ENCODE measurements at regions not wholly inside any gene's neighbourhood (a gene's known extent, or its start where the extent isn't known, plus 50 kb on each side); places are given as distances from the start of the nearest gene placed in this dataset.

GRCh38 chr11:81331611-81332235 is 1401.9 kb downstream of the FAM181B start:
- no peak for FAIRE-seq
- H3K9me3 ChIP-seq (ENCODE audit: control insufficient read depth in 2 of 3, insufficient read depth in 1 of 3, low read length in 3 of 3) = no peaks in the 10 kb centered on the region

GRCh38 chr11:81331088-81331487 is 1402.6 kb downstream of the FAM181B start:
- peak in 2 of 5 donors; percentile 14 to 38 for DNase-seq
- FAIRE-seq = no peak
- Histone ChIP-seq H3K4me1 (ENCODE audit: control insufficient read depth in 2 of 3, insufficient read depth in 2 of 3, low read depth in 1 of 3, low read length in 3 of 3) (no peaks in the 10 kb centered on the region), H3K9me3 (ENCODE audit: control insufficient read depth in 2 of 3, insufficient read depth in 1 of 3, low read length in 3 of 3) (no peaks in the 10 kb centered on the region), H3K4me3 (ENCODE audit: low read length in 3 of 3) (no peak overlapping the region), H3K27me3 (ENCODE audit: control insufficient read depth, insufficient read depth, low read length) (no peaks in the 10 kb centered on the region), H3K36me3 (ENCODE audit: control insufficient read depth in 2 of 3, insufficient read depth in 3 of 3, low read length in 3 of 3) (no peaks in the 10 kb centered on the region), H3K9ac (ENCODE audit: low read length in 3 of 3) (no peak overlapping the region), H3K27ac (ENCODE audit: low read depth in 2 of 2, low read length in 2 of 2) (no peak overlapping the region)
- intact Hi-C loops (cut with DNase I) = no loop called here
- TF ChIP-seq CTCF (IDR thresholded peaks at IDR 0.05; ENCODE audit: borderline replicate concordance, extremely low read depth, insufficient read depth) = no peak

More at GRCh38 chr11:81331611-81332235, 1401.9 kb downstream of the FAM181B start:
- Histone ChIP-seq H3K4me1 (ENCODE audit: control insufficient read depth in 2 of 3, insufficient read depth in 2 of 3, low read depth in 1 of 3, low read length in 3 of 3) (no peaks in the 10 kb centered on the region), H3K27me3 (ENCODE audit: control insufficient read depth, insufficient read depth, low read length) (no peaks in the 10 kb centered on the region), H3K36me3 (ENCODE audit: control insufficient read depth in 2 of 3, insufficient read depth in 3 of 3, low read length in 3 of 3) (no peaks in the 10 kb centered on the region), H3K9ac (ENCODE audit: low read length in 3 of 3) (no peak overlapping the region), H3K27ac (ENCODE audit: low read depth in 2 of 2, low read length in 2 of 2) (no peak overlapping the region), H3K4me3 (ENCODE audit: low read length in 3 of 3) (no peak overlapping the region)
- intact Hi-C loops (cut with DNase I) = no loop called here
- no peak for TF ChIP-seq CTCF (IDR thresholded peaks at IDR 0.05; ENCODE audit: borderline replicate concordance, extremely low read depth, insufficient read depth)
- peak in 4 of 5 donors; percentile 21 to 57 (median 38) for DNase-seq

DNA sequence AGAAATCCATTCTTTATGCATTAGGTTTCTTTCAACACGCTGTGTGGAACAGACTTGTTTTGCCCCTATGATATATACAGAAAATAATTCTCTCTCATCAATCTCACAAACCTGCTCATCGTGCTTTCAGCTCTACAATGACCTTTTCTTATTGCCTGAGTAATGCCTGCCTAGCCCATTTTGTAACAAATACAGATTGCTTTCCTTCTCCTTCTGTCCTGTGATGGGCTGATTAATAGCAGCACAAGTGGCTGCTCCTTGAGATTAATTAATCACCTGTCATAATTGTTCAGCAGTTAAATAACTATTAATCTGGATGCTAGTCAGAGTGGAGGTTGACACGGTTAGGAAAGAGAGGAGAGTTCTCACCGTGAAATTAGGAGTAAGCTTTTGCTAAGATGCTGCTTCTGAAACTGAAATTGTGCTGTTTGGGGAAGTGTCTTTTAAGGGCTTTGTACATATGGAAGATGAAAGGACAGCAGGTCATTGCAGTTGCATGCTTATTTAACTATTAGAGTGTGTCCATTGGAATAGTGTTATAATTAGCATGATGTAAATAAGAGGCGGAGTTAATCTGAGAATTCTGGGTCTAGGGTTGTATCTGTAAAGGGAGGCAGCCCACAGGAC is 1430.5 kb downstream of the FAM181B start:
- H3K4me3 ChIP-seq (ENCODE audit: low read length in 3 of 3) = no peak overlapping the region
- H3K9ac ChIP-seq (ENCODE audit: low read length in 3 of 3) = no peak overlapping the region
- H3K36me3 ChIP-seq (ENCODE audit: control insufficient read depth in 2 of 3, insufficient read depth in 3 of 3, low read length in 3 of 3) = no peaks in the 10 kb centered on the region
- DNase-seq (no peak), FAIRE-seq (no peak)
- no peaks in the 10 kb centered on the region for H3K9me3 ChIP-seq (ENCODE audit: control insufficient read depth in 2 of 3, insufficient read depth in 1 of 3, low read length in 3 of 3)
- no peak overlapping the region for H3K27ac ChIP-seq (ENCODE audit: low read depth in 2 of 2, low read length in 2 of 2)
- H3K27me3 ChIP-seq (ENCODE audit: control insufficient read depth, insufficient read depth, low read length) = no peaks in the 10 kb centered on the region
- no peak for TF ChIP-seq CTCF (IDR thresholded peaks at IDR 0.05; ENCODE audit: borderline replicate concordance, extremely low read depth, insufficient read depth)
- intact Hi-C loops (cut with DNase I) = no loop called here
- no peaks in the 10 kb centered on the region for H3K4me1 ChIP-seq (ENCODE audit: control insufficient read depth in 2 of 3, insufficient read depth in 2 of 3, low read depth in 1 of 3, low read length in 3 of 3)
